GM12892 (cell line): ENCODE measurements at regions not wholly inside any gene's neighbourhood (a gene's known extent, or its start where the extent isn't known, plus 50 kb on each side); places are given as distances from the start of the nearest gene placed in this dataset.
"Not testable (repeated sequence)": the region's sequence is repeated elsewhere in the genome, so short reads cannot be mapped to it uniquely, and the experiment has no call there.

ENCODE experiments used
- POLR2A ChIP-seq: IDR thresholded peaks from 2 replicates; pipeline ENCODE4 v1.6.1; 2011; ENCODE audit warnings: low read depth, low read length, control low read depth
- POLR2AphosphoS5 ChIP-seq: IDR thresholded peaks from 2 replicates; pipeline ENCODE4 v1.6.1; 2011; ENCODE audit warnings: low read depth, low read length, control low read depth
- TAF1 ChIP-seq: IDR thresholded peaks from 2 replicates; pipeline ENCODE4 v1.6.1; 2011; ENCODE audit warnings: low read depth, mild to moderate bottlenecking, control low read depth, low read length, borderline replicate concordance

GRCh38 chr16:64662312-64662711 is 459.6 kb downstream of the CDH11 start:
- not testable (repeated sequence) for TF ChIP-seq POLR2AphosphoS5, TAF1, POLR2A
